ENCODE measurements at regions not wholly inside any gene's neighbourhood (a gene's known extent, or its start where the extent isn't known, plus 50 kb on each side); places are given as distances from the start of the nearest gene placed in this dataset.

DNA sequence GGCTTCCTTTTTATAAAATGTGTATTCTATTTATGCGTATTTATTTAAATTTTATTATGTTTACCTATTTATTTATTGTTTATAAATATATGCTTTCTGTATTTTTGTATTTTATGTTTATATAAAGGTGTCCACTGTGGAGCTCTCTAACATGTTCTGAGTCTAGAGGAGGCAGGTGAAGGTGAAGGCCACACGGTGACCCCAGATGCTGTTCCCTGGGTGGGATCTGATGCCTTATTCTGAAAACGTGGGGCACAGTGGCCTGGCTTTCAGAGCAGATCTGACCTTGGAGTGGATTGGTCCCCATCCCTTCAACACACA lies 104.7 kb upstream of the SLC7A14 start:
- TF ChIP-seq SUPT5H (IDR thresholded peaks at IDR 0.05): no peak
- TF ChIP-seq CTCF (IDR thresholded peaks at IDR 0.05 in 2 of 3, conservative IDR thresholded peaks at IDR 0.05 in 1 of 3; ENCODE audit: insufficient read depth in 2 of 3, low read depth in 1 of 3, low read length in 3 of 3): no peak
- TF ChIP-seq SRSF9 (IDR thresholded peaks at IDR 0.05; ENCODE audit: borderline replicate concordance, low read depth, low read length): no peak
- no peak for TF ChIP-seq FUS (optimal IDR thresholded peaks at IDR 0.05; ENCODE audit: low read depth, low read length)
- TF ChIP-seq TCF7 (IDR thresholded peaks at IDR 0.05; ENCODE audit: borderline replicate concordance): no peak
- TF ChIP-seq ZZZ3 (IDR thresholded peaks at IDR 0.05): no peak
- TF ChIP-seq TCF7L2 (IDR thresholded peaks at IDR 0.05; ENCODE audit: low read depth, low read length): no peak
- TF ChIP-seq BHLHE40 (IDR thresholded peaks at IDR 0.05; ENCODE audit: low read length): no peak

All from K562 (cell line).